HG02884 (cell line): ENCODE measurements at regions not wholly inside any gene's neighbourhood (a gene's known extent, or its start where the extent isn't known, plus 50 kb on each side); places are given as distances from the start of the nearest gene placed in this dataset.

Experiments
- ATAC-seq: cut with Tn5 transposase; IDR thresholded peaks from one replicate; pipeline ENCODE4 v1.9.1; 2021; ENCODE audit warnings: mild to moderate bottlenecking, moderate library complexity; ENCODE audit not compliant: unreplicated experiment

DNA sequence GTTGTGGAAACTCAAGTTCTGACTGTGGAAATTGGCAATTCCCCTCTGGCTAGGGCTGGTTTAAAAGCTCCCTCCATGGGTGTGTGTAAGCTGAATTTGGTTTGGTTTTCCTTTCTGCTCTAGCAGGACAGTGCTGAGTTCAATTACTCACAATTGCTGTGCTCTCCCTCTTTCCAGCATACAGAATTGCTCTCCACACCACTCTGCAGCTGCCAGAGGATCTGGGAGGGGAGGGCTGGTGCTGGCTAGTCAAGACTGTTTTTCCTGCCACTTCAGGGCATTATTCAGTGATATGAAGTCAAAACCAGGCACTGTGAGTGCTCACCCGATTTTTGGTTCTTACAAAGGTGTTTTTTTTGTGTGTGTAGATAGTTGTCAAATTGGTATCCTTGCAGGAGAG, 336.9 kb upstream of the SLC24A2 start:
- ATAC-seq: no peak

DNA sequence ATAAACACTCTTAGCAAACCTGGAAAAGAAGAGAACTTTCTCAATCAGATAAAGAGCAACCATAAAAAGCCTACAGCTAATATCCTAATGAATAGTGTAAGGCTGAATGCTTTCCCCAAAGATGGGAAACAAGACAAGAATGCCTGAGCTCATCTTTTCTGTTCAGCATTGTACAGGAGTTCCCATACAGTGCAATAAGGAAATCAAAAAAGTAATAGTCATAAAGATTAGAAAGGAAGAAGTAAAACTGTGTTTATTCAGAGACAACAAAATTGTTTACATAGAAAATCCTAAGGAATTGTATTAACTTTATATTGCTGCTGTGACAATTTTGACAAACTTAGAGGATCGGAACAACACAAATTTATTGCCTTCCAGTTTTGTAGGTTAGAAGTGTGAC, 330.7 kb upstream of the SLC24A2 start:
- no peak for ATAC-seq

- ATAC-seq: no peak
These were observed 329.1 kb upstream of the SLC24A2 start for GRCh38 chr9:20117986-20118385.

- no peak for ATAC-seq
These were observed 328.6 kb upstream of the SLC24A2 start for GRCh38 chr9:20117482-20117881.

DNA sequence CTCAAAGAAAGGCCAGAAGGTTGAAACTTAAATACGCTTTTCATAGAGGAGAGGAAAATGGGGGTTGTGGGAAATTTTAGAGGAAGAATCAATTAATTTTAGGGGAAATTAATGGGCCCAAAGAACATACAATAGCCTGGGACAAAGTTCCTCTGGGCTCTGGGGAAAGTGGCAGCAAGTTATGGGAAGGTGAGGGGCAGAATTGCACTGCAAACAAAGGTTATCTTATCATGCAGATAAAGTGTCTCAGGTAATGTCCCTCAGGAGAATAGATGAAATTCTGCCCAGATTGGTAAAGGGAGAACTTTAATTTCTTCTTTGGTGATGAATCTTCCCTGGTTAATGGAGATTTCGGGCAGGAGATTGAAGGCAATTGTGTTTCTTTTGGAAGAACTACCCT, 326.1 kb upstream of the SLC24A2 start:
- ATAC-seq: no peak

GRCh38 chr9:20112205-20112783, 323.5 kb upstream of the SLC24A2 start:
- ATAC-seq: no peak

GRCh38 chr9:20111173-20111843, 322.5 kb upstream of the SLC24A2 start:
- no peak for ATAC-seq

- no peak for ATAC-seq
These were observed 306.7 kb upstream of the SLC24A2 start for GRCh38 chr9:20095430-20096092.

GRCh38 chr9:20092561-20092960, 303.7 kb upstream of the SLC24A2 start:
- no peak for ATAC-seq

- no peak for ATAC-seq
These were observed 298.6 kb upstream of the SLC24A2 start for GRCh38 chr9:20087481-20087880.

GRCh38 chr9:20085842-20086241, 297.0 kb upstream of the SLC24A2 start:
- ATAC-seq: no peak

- ATAC-seq: no peak
These were observed 295.3 kb upstream of the SLC24A2 start for GRCh38 chr9:20084125-20084524.

DNA sequence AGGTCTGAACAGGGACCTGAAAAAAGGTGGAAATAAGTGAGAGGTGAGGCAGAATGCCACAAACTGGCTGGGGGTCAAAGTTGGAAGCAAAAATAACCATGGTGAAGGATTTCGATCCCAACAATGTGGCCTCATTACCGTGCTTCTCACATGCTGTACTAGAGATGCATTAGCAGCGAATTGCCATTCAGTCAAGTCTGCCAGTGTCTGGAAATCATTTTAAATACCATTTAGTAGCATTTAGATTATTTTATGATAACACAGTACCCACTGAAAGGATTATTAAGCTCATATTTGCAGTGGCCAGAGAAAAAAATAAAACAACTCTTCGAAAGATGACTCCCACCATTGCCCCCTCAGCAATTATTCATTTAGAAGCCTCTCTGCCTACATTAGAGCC, 294.6 kb upstream of the SLC24A2 start:
- ATAC-seq: no peak

- no peak for ATAC-seq
These were observed 294.0 kb upstream of the SLC24A2 start for GRCh38 chr9:20082831-20083230.

- no peak for ATAC-seq
These were observed 293.6 kb upstream of the SLC24A2 start for GRCh38 chr9:20082406-20082805.

DNA sequence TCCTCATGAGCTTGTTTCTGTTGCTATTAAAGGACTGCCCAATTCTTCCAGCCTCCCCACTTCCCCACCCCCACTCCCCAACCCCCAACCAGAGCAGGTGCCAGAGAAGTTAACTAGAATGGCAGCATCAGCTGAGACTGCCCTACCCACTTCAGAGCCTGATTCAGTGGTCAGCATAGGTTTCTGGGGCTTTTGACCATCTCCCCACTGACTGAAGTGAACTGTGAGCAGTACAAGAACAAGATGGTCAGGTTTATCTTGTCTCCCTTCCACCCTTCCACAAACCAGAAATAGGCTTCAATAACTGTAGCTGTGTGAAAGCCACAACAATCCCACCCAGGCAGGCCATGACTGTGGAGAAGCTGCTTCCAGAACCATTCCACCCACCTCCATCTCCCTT, 289.4 kb upstream of the SLC24A2 start:
- no peak for ATAC-seq

- ATAC-seq: no peak
These were observed 285.5 kb upstream of the SLC24A2 start for GRCh38 chr9:20074291-20074690.

DNA sequence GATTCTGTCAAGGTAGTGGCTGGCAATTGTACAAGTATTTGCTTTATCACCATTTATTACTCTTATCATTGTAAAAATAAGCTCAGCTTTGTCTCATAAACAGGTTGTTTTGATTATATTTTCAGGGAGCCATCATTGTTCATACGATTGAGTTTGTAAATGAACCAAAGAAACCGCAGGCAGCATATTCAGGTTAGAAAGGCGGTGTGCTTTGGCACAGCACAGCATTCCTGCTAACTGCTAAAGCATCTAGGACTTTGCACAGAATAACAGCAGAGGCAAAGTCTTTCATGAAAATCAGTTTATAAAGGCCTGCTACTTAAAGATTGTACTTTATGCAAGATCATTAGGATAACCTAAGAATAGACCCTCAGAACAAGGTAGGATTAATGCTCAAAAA, 281.5 kb upstream of the SLC24A2 start:
- no peak for ATAC-seq

DNA sequence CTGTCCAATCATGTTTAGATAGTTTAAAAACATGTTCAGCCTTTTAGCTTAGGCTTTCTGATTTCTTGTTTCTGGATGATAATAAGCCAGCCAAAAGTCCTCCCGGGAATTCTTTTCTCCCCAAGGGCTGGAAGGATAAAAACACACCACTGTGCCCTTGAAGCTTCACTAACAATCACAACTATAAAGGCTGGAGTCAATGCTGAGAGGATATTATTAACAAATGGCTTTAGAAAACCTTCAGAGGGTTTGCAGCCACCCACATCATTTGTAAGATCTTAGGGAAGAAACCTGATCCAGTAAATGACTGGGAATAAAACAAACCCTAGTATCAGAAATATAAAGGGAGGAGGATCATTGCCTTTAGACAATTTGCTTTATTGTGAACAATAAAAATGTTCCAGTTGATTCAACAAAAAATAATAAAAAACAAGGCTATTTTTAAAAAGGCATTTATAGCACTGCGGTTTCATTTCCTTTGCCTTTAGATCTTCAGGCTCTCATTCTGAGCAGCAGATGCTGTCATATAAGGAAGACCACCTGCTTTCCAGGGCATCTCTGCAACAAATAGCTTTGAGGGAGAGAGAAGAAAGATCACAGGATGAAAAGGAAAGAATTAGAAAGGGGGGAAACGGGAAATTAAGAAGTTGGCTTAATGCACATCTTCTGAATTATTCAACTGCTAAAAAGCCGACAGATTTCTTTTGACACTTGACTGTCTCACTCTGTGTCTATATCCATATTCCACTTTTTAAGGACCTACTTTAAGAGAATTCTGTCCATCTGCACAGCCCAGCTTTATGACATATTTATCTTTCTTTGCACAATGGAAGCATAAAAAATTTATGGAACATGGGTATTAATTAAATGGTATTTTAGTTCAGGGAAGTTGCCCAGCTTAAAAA, 277.2 kb upstream of the SLC24A2 start:
- ATAC-seq: no peak

GRCh38 chr9:20065046-20065445, 276.2 kb upstream of the SLC24A2 start:
- ATAC-seq: no peak

DNA sequence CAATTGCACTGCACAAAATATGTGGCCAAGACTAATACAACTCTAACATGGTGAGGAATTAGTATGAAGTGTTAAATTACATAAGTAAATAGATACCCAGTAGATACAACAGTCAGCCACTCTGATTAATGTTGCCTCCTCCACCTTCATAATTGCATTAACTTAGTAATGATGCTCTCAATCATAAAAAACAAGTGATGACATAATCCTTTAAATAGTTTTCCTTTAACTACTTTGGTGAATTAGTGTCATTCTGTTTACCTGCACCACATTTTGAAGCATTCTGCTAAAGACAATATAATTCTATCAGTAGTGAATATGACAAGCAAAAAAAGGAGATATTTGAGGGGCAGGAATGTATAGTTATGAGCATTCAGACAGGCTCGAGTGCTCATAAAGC, 265.9 kb upstream of the SLC24A2 start:
- no peak for ATAC-seq
